ENCODE measurements at regions not wholly inside any gene's neighbourhood (a gene's known extent, or its start where the extent isn't known, plus 50 kb on each side); places are given as distances from the start of the nearest gene placed in this dataset.

- no peak overlapping the region for H3K4me3 Mint-ChIP-seq
- no peak overlapping the region for H3K27ac ChIP-seq (ENCODE audit: low read depth, low read length)
- no peaks in the 10 kb centered on the region for H3K36me3 Mint-ChIP-seq
- ChIA-PET CTCF (no interaction called here), POLR2A (no interaction called here)
- peaks cover 30% of the 10 kb centered on the region for H3K4me1 ChIP-seq (ENCODE audit: insufficient read depth, low read length)
- peaks cover 17% of the 10 kb centered on the region for H3K27me3 ChIP-seq (ENCODE audit: insufficient read depth, low read length, poor library complexity, severe bottlenecking)
- no peak for DNase-seq
- H3K27ac Mint-ChIP-seq: no peak overlapping the region
- no peaks in the 10 kb centered on the region for H3K36me3 ChIP-seq (ENCODE audit: insufficient read depth, low read length)
- H3K9me3 ChIP-seq (ENCODE audit: low read length): no peaks in the 10 kb centered on the region
- no peaks in the 10 kb centered on the region for H3K9me3 Mint-ChIP-seq
- peaks cover 3 to 7% (median 6%) of the 10 kb centered on the region in 3 donors for H3K4me1 Mint-ChIP-seq
- peaks cover 0 to 11% of the 10 kb centered on the region in 2 donors for H3K27me3 Mint-ChIP-seq
- no peak overlapping the region for H3K4me3 ChIP-seq (ENCODE audit: low read length)
Observed at GRCh38 chr22:19612866-19613572, 88.8 kb upstream of the CLDN5 start.

GRCh38 chr22:19614536-19614863 is 90.3 kb upstream of the CLDN5 start:
- no peaks in the 10 kb centered on the region for H3K9me3 Mint-ChIP-seq
- no peak for DNase-seq
- no peaks in the 10 kb centered on the region for H3K36me3 Mint-ChIP-seq
- H3K4me1 Mint-ChIP-seq: peaks cover 3 to 7% (median 6%) of the 10 kb centered on the region in 3 donors
- ChIA-PET POLR2A (no interaction called here), CTCF (no interaction called here)
- no peaks in the 10 kb centered on the region for H3K36me3 ChIP-seq (ENCODE audit: insufficient read depth, low read length)
- H3K9me3 ChIP-seq (ENCODE audit: low read length): no peaks in the 10 kb centered on the region
- H3K4me3 Mint-ChIP-seq: no peak overlapping the region
- peak overlapping the region in 1 of 8 donors; percentile 69 for H3K27ac Mint-ChIP-seq
- peaks cover 0 to 11% of the 10 kb centered on the region in 2 donors for H3K27me3 Mint-ChIP-seq
- H3K27ac ChIP-seq (ENCODE audit: low read depth, low read length): no peak overlapping the region
- H3K4me3 ChIP-seq (ENCODE audit: low read length): no peak overlapping the region
- peaks cover 16% of the 10 kb centered on the region for H3K27me3 ChIP-seq (ENCODE audit: insufficient read depth, low read length, poor library complexity, severe bottlenecking)
- H3K4me1 ChIP-seq (ENCODE audit: insufficient read depth, low read length): peaks cover 16% of the 10 kb centered on the region

GRCh38 chr22:19615001-19615461 is 90.8 kb upstream of the CLDN5 start:
- peaks cover 11% of the 10 kb centered on the region for H3K4me1 ChIP-seq (ENCODE audit: insufficient read depth, low read length)
- no peaks in the 10 kb centered on the region for H3K9me3 ChIP-seq (ENCODE audit: low read length)
- Mint-ChIP-seq H3K27ac (no peak overlapping the region), H3K36me3 (no peaks in the 10 kb centered on the region), H3K27me3 (peaks cover 0 to 14% of the 10 kb centered on the region in 2 donors), H3K4me3 (no peak overlapping the region), H3K9me3 (no peaks in the 10 kb centered on the region), H3K4me1 (peaks cover 3 to 7% (median 6%) of the 10 kb centered on the region in 3 donors)
- peaks cover 15% of the 10 kb centered on the region for H3K27me3 ChIP-seq (ENCODE audit: insufficient read depth, low read length, poor library complexity, severe bottlenecking)
- ChIA-PET POLR2A (no interaction called here), CTCF (no interaction called here)
- no peak for DNase-seq
- no peak overlapping the region for H3K27ac ChIP-seq (ENCODE audit: low read depth, low read length)
- H3K36me3 ChIP-seq (ENCODE audit: insufficient read depth, low read length): no peaks in the 10 kb centered on the region
- H3K4me3 ChIP-seq (ENCODE audit: low read length): no peak overlapping the region

GRCh38 chr22:19615867-19616581 is 91.8 kb upstream of the CLDN5 start:
- POLR2A ChIA-PET: no interaction called here
- H3K27me3 ChIP-seq (ENCODE audit: insufficient read depth, low read length, poor library complexity, severe bottlenecking): peaks cover 12% of the 10 kb centered on the region
- CTCF ChIA-PET: no interaction called here
- no peak overlapping the region for H3K4me3 Mint-ChIP-seq
- H3K36me3 Mint-ChIP-seq: no peaks in the 10 kb centered on the region
- H3K27ac ChIP-seq (ENCODE audit: low read depth, low read length): no peak overlapping the region
- H3K36me3 ChIP-seq (ENCODE audit: insufficient read depth, low read length): no peaks in the 10 kb centered on the region
- no peaks in the 10 kb centered on the region for H3K9me3 ChIP-seq (ENCODE audit: low read length)
- peaks cover 1 to 14% of the 10 kb centered on the region in 2 donors for H3K27me3 Mint-ChIP-seq
- peaks cover 0 to 1% (median under 1%) of the 10 kb centered on the region in 3 donors for H3K4me1 Mint-ChIP-seq
- no peak overlapping the region for H3K4me3 ChIP-seq (ENCODE audit: low read length)
- H3K27ac Mint-ChIP-seq: no peak overlapping the region
- no peak for DNase-seq
- no peaks in the 10 kb centered on the region for H3K9me3 Mint-ChIP-seq
- peaks cover under 1% of the 10 kb centered on the region for H3K4me1 ChIP-seq (ENCODE audit: insufficient read depth, low read length)

DNA sequence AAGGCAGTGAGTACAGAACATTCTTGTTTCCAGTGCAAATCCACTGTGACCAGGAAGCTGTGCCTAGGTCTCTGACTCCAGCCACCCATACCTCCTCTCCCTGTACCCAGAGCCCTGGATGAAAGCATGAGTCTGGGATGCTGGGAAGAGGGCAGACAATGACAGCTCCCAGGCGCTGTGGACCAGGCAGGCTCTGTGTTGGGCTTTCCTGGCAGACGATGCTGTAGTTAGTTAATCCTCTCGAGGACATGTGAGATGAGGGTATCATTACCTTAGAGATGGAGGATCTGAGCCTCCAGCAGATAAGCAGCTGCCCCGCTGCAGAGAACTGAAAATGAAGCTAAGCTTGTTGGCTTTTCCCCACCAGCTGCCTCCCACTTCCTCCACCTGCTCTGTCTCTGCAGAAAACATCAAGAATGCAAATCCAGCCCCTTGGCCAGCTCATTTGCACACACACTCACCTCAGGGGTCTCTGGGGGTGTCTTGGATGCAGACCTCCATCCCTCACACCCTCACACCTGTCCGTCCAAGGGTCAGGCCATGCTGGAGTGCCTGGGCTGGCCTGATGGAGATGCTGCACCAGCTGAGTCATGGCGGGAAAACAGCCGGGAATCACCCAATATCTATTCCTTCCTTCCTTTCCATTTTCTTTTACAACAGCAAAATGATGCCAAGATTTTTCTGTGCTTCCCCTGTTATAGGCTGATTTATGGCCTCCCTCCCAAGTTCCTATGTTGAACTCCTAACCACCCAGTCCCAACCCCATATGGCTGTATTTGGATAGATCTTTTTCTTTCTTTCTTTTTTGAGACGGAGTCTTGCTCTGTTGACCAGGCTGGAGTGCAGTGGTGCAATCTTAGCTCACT is 94.9 kb upstream of the SEPTIN5 start:
- no peaks in the 10 kb centered on the region for H3K36me3 ChIP-seq (ENCODE audit: insufficient read depth, low read length)
- H3K27ac Mint-ChIP-seq: peak overlapping the region in 3 of 8 donors; percentile 16 to 57 (median 48)
- H3K9me3 ChIP-seq (ENCODE audit: low read length): no peaks in the 10 kb centered on the region
- H3K27me3 Mint-ChIP-seq: peaks cover 5 to 17% of the 10 kb centered on the region in 2 donors
- no peaks in the 10 kb centered on the region for H3K9me3 Mint-ChIP-seq
- no peak for DNase-seq
- no peaks in the 10 kb centered on the region for H3K36me3 Mint-ChIP-seq
- no peaks in the 10 kb centered on the region for H3K4me1 Mint-ChIP-seq
- no peaks in the 10 kb centered on the region for H3K4me1 ChIP-seq (ENCODE audit: insufficient read depth, low read length)
- H3K4me3 Mint-ChIP-seq: no peak overlapping the region
- no peak overlapping the region for H3K27ac ChIP-seq (ENCODE audit: low read depth, low read length)
- peaks cover 7% of the 10 kb centered on the region for H3K27me3 ChIP-seq (ENCODE audit: insufficient read depth, low read length, poor library complexity, severe bottlenecking)
- CTCF ChIA-PET: interaction anchor here (1.2 kb wide), 1 partner anchor 10 kb away, joined by 6 read pairs; no protein-coding TSS in a partner anchor
- no peak overlapping the region for H3K4me3 ChIP-seq (ENCODE audit: low read length)
- POLR2A ChIA-PET: no interaction called here

- Mint-ChIP-seq H3K4me1 (no peaks in the 10 kb centered on the region), H3K4me3 (no peak overlapping the region), H3K27ac (no peak overlapping the region), H3K27me3 (peaks cover 5 to 14% of the 10 kb centered on the region in 2 donors), H3K9me3 (no peaks in the 10 kb centered on the region), H3K36me3 (no peaks in the 10 kb centered on the region)
- no peaks in the 10 kb centered on the region for H3K36me3 ChIP-seq (ENCODE audit: insufficient read depth, low read length)
- ChIA-PET POLR2A (no interaction called here), CTCF (interaction anchor here (1.6 kb wide), 1 partner anchor 9 kb away, joined by 6 read pairs; no protein-coding TSS in a partner anchor)
- H3K9me3 ChIP-seq (ENCODE audit: low read length): no peaks in the 10 kb centered on the region
- peaks cover 7% of the 10 kb centered on the region for H3K27me3 ChIP-seq (ENCODE audit: insufficient read depth, low read length, poor library complexity, severe bottlenecking)
- no peaks in the 10 kb centered on the region for H3K4me1 ChIP-seq (ENCODE audit: insufficient read depth, low read length)
- DNase-seq: no peak
- no peak overlapping the region for H3K27ac ChIP-seq (ENCODE audit: low read depth, low read length)
- H3K4me3 ChIP-seq (ENCODE audit: low read length): no peak overlapping the region
Observed at GRCh38 chr22:19620742-19621371, 93.4 kb upstream of the SEPTIN5 start.

DNA sequence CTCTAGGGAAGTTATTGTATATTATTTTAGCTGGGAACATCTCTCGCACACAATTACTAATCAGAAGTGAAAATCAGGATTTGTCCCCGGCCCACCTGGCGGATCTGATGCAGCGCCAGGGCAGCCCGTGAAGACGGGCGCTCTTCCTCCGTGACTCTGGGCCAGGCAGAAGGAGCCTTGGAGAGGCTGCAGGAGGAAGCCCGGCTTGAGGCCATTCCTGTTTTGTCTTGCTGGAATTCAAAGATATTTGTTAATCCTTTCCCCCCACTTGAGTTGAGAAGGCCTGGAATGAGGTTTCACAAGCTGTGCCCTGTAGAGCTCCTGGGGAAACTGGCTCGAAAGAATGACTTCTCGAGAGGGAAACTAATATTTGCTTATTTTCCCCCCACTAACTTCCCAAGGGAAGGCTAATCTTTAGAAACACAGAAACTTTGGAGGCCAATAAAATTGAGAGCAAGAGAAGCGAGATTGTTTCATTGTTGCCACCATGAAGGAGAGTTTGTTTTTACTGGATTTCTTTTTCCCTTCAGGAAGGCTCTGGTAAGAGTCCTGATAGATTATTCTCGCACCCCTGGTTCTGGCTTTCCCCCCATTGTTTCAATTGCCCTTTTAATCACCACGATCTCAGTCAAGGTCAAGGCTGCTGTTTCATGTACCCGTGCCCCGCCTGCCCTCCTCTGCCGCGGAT is 92.8 kb upstream of the SEPTIN5 start:
- no peak for DNase-seq
- Mint-ChIP-seq H3K9me3 (no peaks in the 10 kb centered on the region), H3K36me3 (no peaks in the 10 kb centered on the region), H3K27ac (no peak overlapping the region), H3K27me3 (peaks cover 5 to 18% of the 10 kb centered on the region in 2 donors), H3K4me3 (no peak overlapping the region), H3K4me1 (no peaks in the 10 kb centered on the region)
- Histone ChIP-seq H3K36me3 (ENCODE audit: insufficient read depth, low read length) (no peaks in the 10 kb centered on the region), H3K27me3 (ENCODE audit: insufficient read depth, low read length, poor library complexity, severe bottlenecking) (peaks cover 7% of the 10 kb centered on the region), H3K4me1 (ENCODE audit: insufficient read depth, low read length) (no peaks in the 10 kb centered on the region), H3K9me3 (ENCODE audit: low read length) (no peaks in the 10 kb centered on the region), H3K27ac (ENCODE audit: low read depth, low read length) (no peak overlapping the region), H3K4me3 (ENCODE audit: low read length) (no peak overlapping the region)
- ChIA-PET POLR2A (no interaction called here), CTCF (interaction anchor here (1.6 kb wide), 1 partner anchor 9 kb away, joined by 6 read pairs; no protein-coding TSS in a partner anchor)

All from CD8-positive, alpha-beta memory T cell (primary cell).